ENCODE measurements at regions not wholly inside any gene's neighbourhood (a gene's known extent, or its start where the extent isn't known, plus 50 kb on each side); places are given as distances from the start of the nearest gene placed in this dataset.

DNA sequence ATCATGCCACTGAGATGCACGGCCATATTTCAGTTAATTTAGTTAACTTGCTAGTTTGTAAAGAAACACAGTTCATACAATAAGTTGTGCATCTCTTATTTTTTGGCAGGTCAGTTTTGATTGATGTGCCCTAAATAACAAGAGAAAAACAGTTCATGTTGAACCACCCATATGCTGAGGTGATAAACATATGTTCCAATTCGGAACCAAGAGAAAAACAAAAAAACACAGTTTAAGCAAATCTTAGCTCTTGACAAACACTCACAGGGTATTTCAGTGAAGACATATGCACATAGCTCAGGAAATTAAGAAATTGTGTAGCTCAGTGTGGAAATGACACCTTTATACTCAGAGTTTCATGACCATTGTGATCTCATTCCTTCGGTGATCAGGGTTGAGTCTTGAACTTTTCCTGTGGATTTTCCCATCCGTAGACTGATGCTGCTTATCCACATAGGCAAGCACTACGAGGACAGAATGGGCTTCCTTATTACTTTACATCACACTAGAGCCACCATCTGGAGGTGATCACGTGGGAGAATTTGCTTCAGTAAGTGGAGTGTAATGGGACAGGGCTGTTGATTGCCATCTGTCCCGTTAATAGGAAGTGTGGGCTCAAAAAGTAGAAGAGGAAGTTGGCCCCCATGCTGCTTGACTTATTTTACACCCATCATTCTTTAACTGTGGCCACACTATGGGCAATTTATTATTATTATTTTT lies 773.0 kb downstream of the MTRR start:
- no peak for DNase-seq (ENCODE audit: low spot score)

DNA sequence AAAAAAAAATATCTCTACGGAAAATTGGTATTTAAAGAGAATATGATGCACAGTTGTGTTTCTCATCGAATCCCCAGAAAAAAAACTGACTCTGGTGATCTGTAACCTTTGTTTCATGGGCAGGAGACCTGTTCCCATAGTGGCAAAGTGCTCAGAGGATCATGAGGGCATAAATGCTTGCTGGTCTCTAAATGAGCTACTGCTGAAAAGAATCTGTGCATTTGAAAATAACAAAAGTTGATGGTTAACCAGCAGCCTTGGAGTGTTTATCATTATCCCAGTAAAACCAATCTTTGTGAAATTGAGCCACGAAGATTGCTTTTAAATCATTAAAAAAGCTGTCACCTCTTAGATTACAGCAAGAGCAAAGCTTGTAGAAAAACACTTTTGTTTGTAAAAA lies 775.4 kb downstream of the MTRR start:
- DNase-seq (ENCODE audit: low spot score) = no peak

- no peak for DNase-seq (ENCODE audit: low spot score)
Observed at GRCh38 chr5:8647111-8647510, 778.2 kb downstream of the MTRR start.

DNA sequence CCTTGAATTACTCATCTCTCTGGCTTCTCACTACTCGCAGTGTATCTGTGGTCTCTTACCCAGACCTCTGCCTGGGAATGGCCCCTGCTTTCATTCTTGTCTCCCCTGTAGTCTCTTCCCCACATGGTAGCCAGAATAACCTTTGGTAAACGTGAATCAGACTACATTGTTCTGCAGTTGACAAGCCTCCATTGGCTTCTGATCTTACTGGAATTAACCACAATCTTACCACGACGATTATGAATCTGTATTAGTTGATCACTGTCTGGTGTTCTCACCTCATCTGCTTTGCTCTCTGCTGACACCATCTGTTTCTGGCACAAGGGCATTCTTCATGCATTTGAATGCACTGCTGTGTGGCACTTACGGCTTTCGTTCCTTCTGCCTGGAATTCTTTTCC lies 781.2 kb downstream of the MTRR start:
- no peak for DNase-seq (ENCODE audit: low spot score)

DNA sequence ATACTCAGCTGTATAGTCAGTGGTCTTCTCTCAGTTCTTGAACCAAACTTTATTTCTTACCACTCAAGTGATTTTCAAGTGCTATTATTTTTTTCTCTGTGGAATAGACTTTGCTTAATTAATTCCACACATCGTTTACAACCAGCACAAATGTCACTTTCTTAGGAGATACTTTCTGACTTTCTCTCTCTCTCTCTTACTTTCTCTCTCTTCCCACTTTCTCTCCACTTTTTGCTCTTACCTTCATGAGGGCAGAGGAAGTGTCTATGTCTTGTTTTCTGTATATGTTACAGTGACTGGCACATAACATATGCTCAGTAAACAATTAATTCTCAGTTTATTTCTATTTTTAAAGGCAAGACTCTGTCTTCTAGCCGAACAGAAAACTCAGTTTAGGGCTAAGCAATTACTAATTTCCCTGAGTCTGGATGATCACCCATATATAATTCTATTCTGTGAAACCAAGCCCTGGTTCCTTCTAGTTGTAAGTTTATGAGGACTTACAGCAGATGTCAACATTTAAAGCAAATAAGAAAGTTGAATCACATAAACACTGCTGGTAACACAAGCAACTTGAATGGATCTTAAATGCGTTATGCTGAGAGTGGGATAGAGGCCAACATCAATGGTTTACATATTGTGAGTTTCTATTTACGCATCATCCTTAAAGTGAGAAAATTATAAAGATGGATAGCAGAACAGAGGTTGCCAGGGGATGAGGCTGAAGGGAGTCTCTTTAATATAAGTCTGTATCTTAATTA lies 791.4 kb downstream of the MTRR start:
- no peak for DNase-seq (ENCODE audit: low spot score)

DNA sequence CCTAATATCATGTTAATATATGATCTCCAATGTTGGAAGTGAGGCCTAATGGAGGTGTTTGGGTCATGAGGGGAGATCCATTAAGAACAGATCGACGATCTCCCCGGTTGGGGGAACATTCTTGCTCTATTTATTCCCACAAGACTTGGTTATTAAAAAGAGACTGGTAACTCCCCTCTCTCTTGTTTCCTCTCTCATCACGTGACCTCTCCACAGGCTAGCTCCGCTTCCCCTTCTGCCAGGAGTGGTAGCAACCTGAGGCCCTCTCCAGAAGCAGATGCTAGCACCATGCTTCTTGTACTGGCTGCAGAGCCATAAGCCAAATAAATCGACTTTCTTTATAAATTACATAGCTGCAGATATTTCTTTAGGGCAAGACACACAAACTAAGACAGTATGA lies 794.4 kb downstream of the MTRR start:
- no peak for DNase-seq (ENCODE audit: low spot score)

- no peak for DNase-seq (ENCODE audit: low spot score)
Observed at GRCh38 chr5:8675182-8675581, 806.2 kb downstream of the MTRR start.

DNA sequence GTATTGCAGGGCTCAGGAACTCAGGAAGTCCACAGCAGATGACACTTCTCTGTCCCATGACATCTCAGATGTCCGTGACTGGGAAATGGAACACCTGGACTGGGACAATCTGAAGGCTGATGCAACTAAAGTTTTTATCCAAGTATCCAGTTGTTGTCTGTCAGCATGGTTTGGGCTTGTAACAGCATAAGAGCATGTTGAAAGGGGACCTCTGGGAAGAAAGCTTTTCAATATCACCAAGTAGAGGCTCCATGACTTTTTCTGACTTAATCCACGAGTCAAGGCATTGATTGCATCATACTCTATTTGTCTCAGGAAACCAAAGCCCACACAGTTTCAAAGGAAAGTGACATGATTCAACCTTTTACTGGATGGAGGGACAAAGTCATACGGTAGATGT lies 807.7 kb downstream of the MTRR start:
- no peak for DNase-seq (ENCODE audit: low spot score)

- DNase-seq (ENCODE audit: low spot score) = no peak
Observed at GRCh38 chr5:8682381-8682780, 813.4 kb downstream of the MTRR start.

GRCh38 chr5:8683496-8683895 lies 814.5 kb downstream of the MTRR start:
- DNase-seq (ENCODE audit: low spot score) = no peak

- DNase-seq (ENCODE audit: low spot score) = no peak
Observed at GRCh38 chr5:8685704-8686103, 816.8 kb downstream of the MTRR start.

- no peak for DNase-seq (ENCODE audit: low spot score)
Observed at GRCh38 chr5:8686707-8687106, 817.8 kb downstream of the MTRR start.

GRCh38 chr5:8689773-8690172 lies 820.8 kb downstream of the MTRR start:
- no peak for DNase-seq (ENCODE audit: low spot score)

GRCh38 chr5:8691221-8691620 lies 822.3 kb downstream of the MTRR start:
- no peak for DNase-seq (ENCODE audit: low spot score)

DNA sequence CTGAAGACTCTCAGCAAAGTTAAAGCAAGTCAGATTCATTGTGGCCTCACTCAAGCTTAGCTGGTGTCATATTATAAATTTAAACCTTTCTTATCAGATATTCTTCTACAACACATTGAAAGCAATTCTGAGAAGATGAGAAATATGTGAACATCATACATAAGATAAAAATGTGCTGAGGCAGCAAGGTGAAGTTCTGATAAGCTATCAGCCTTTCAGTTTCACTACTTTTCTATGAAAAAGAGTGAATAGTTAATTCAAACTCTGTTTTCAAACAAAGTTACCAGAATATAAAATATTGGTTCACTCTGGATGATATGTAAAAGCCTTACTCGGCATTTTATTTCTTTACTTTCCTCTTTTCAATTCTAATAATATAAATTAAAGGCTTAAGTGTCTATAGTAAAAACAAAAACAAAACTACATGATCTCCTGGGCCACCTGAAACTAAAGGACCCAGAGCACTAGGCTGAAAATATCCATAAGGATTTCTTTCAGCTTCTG lies 824.4 kb downstream of the MTRR start:
- DNase-seq (ENCODE audit: low spot score) = no peak

- DNase-seq (ENCODE audit: low spot score) = no peak
Observed at GRCh38 chr5:8694545-8694944, 825.6 kb downstream of the MTRR start.

DNA sequence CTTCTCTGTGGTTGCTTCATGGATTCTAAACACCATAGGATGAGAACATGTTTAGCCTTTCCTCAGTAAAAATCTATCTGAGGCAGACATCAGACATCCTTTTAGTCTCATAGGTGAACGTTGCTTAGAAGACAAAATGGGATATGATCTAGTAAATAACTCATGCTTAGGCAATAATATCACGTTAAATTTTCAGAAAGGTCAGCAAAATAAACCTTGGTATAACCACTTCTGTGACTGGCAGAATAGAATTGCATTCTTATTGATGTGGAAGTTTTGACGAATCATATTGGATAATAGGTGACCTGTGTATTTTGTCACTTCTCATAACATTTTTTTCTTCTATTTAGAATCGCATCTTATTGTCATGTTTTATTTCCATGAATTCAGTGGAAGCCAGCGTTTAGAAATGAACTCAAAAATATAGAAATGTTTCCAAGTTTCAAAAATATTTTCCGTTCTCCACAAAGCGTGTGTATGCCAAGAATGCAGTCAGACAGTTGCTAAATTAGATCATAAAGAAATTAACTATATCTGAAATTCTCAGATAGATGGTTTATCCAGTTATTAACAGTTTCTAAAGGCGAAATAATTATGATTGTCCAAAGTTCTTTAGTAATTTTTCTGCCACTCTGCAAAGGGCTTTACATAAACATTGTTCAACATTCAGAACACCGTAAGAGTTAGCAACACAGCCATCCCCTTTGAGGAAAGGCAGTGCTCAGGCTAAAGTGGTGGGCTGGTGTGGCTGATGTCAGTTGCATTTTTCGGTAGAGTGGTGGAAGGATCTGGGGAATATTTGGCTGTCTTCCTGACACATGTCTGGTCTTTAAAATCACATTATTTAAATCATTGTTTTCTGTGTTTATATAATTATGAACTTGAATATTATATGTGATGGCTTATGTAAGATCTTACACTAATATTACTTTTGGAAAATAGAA lies 827.2 kb downstream of the MTRR start:
- no peak for DNase-seq (ENCODE audit: low spot score)

DNA sequence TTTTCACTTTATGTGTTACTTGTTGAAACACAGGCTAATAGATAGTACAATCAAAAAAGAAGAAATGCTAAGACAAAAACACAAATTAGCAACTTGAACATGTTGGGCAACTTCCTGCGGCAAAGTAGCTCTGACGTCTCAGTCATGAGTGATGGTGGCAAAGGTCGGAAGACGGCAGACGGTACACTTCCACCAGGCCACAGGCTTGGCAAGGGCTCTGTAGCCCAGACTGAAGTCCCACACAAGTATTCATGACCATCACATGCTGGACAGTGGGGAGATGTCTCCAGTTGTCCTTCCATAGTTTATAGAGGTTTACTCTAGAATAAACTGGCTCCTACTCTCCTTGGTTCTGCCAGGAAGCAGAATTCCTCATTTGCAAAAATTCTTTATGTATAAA lies 831.3 kb downstream of the MTRR start:
- DNase-seq (ENCODE audit: low spot score) = no peak

GRCh38 chr5:8700671-8701070 lies 831.7 kb downstream of the MTRR start:
- DNase-seq (ENCODE audit: low spot score) = no peak

DNA sequence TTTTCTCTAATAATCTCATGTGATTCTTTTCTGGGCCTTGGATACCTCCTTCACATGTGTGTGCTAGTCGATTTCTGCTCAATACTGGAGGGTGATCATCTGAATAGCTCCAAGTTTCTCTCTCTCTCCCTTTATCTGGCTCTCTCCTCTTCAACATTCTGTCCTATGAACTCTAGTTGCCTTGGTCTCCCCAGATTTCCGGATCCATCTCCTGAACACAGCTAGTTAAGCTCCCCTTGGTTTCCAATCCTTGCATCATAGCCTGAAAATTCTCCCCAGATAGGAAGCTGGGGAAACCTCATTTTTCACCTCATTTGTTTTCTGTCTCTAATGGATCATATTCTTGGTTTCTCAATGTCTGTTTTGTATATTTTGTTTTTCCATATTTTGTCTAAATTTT lies 832.3 kb downstream of the MTRR start:
- no peak for DNase-seq (ENCODE audit: low spot score)

DNA sequence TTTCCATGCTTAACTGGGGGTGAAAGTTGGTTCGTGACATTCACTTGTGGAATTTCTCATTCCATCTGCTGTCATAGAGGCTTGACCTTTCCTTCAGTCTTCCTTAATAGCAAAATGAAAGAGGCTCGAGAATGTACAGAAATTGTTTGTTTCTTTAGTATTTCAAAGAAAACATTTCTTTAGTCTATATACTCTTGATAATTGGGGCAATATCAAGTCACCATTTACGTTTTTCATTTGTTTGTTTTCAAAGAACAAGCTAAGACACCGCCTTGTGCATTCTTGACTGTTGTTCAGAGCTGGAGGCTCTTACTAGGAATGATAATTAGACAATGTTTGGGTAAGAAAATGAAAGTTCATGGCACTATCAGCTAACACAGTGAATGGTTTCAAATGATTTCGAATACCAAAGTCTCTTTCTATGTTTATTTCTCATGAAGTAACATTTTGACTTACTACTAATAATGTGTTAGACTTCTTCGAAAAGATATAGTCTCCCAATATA lies 835.4 kb downstream of the SEMA5A start:
- no peak for DNase-seq (ENCODE audit: low spot score)

- DNase-seq (ENCODE audit: low spot score) = no peak
Observed at GRCh38 chr5:8714198-8714597, 831.7 kb downstream of the SEMA5A start.
